SU-DHL-6 (cell line): ENCODE measurements at regions not wholly inside any gene's neighbourhood (a gene's known extent, or its start where the extent isn't known, plus 50 kb on each side); places are given as distances from the start of the nearest gene placed in this dataset.

Experiments
- H2AFZ ChIP-seq: fragments of 200-600 bp; sonication (generic); 2 replicates; pipeline ENCODE4 v1.6.1; 2014; ENCODE audit warnings: low read depth, mild to moderate bottlenecking, moderate library complexity, mixed read lengths, antibody characterized with exemption, low read length; ENCODE audit not compliant: severe bottlenecking
- H3F3A ChIP-seq: fragments of 200-600 bp; shearing (Covaris generic); 2 replicates; pipeline ENCODE4 v1.6.0; 2016; ENCODE audit warnings: antibody characterized with exemption, mild to moderate bottlenecking; ENCODE audit not compliant: insufficient read depth
- H3K27ac ChIP-seq: fragments of 200-600 bp; sonication (generic); 2 replicates; pipeline ENCODE4 v1.5.1; 2016; ENCODE audit warnings: low read depth, mild to moderate bottlenecking, low read length, moderate library complexity, mixed read lengths
- H3K27me3 ChIP-seq: fragments of 200-600 bp; sonication (generic), shearing (Covaris generic); 2 replicates; pipeline ENCODE4 v1.6.0; 2014; ENCODE audit warnings: mild to moderate bottlenecking, low read length
- H3K36me3 ChIP-seq: fragments of 200-600 bp; sonication (generic); 2 replicates; pipeline ENCODE4 v1.6.1; 2014; ENCODE audit warnings: mild to moderate bottlenecking, low read length, mixed read lengths
- H3K4me2 ChIP-seq: fragments of 300-600, 200-600 bp; shearing (Covaris generic), sonication (generic); 2 replicates; pipeline ENCODE4 v1.6.0; 2014; ENCODE audit warnings: low read length, low read depth, mild to moderate bottlenecking; ENCODE audit not compliant: poor library complexity, severe bottlenecking
- H3K4me3 ChIP-seq: fragments of 200-600 bp; sonication (generic); 2 replicates; pipeline ENCODE4 v1.5.1; 2014; ENCODE audit warnings: antibody characterized with exemption, low read length, mild to moderate bottlenecking, mixed read lengths; ENCODE audit not compliant: insufficient read depth, poor library complexity, severe bottlenecking
- H3K79me2 ChIP-seq: fragments of 200-600 bp; sonication (generic); 2 replicates; pipeline ENCODE4 v1.6.1; 2014; ENCODE audit warnings: mild to moderate bottlenecking, low read length, moderate library complexity; ENCODE audit not compliant: insufficient read depth
- H3K9ac ChIP-seq: fragments of 200-600 bp; sonication (generic); 2 replicates; pipeline ENCODE4 v1.7.0; 2014; ENCODE audit warnings: mild to moderate bottlenecking, low read length
- H3K9me2 ChIP-seq: fragments of 200-600 bp; sonication (generic); replicated peaks from 2 replicates; pipeline ENCODE4 v1.6.1; 2014; ENCODE audit warnings: low read length; ENCODE audit not compliant: insufficient read depth
- H3K9me3 ChIP-seq: fragments of 200-600 bp; sonication (generic); 2 replicates; pipeline ENCODE4 v1.6.1; 2014; ENCODE audit warnings: low read length, mixed read lengths; ENCODE audit not compliant: insufficient read depth
- H4K20me1 ChIP-seq: fragments of 200-600 bp; sonication (generic); 2 replicates; pipeline ENCODE4 v1.6.1; 2014; ENCODE audit warnings: low read depth, mild to moderate bottlenecking, antibody characterized with exemption, low read length, moderate library complexity, mixed read lengths
- CTCF ChIP-seq: fragments of 200-600 bp; sonication (generic); IDR thresholded peaks from one replicate; pipeline ENCODE4 v1.5.1; 2017; ENCODE audit warnings: antibody characterized with exemption, mild to moderate bottlenecking, low read length, moderate library complexity; ENCODE audit not compliant: insufficient read depth, poor library complexity, severe bottlenecking
- EZH2phosphoT487 ChIP-seq: fragments of 200-600 bp; sonication (generic), shearing (Covaris generic); conservative IDR thresholded peaks from 2 replicates; pipeline ENCODE4 v1.6.1; 2018; ENCODE audit warnings: mild to moderate bottlenecking, antibody characterized with exemption, low read length, moderate library complexity, mixed read lengths

- Histone ChIP-seq H3K9me3 (no peaks in the 10 kb centered on the region), H3K36me3 (no peaks in the 10 kb centered on the region), H3K9ac (no peak overlapping the region), H3K9me2 (no peaks in the 10 kb centered on the region), H3K27ac (no peak overlapping the region), H3K4me3 (no peak overlapping the region), H4K20me1 (no peaks in the 10 kb centered on the region), H3K27me3 (no peaks in the 10 kb centered on the region), H2AFZ (no peak overlapping the region), H3K79me2 (no peaks in the 10 kb centered on the region), H3K4me2 (no peak overlapping the region), H3F3A (no peaks in the 10 kb centered on the region)
- TF ChIP-seq CTCF (no peak), EZH2phosphoT487 (no peak)
These were observed 168.8 kb upstream of the NDN start for GRCh38 chr15:23855947-23856346.

- H4K20me1 ChIP-seq: no peaks in the 10 kb centered on the region
- no peaks in the 10 kb centered on the region for H3K9me2 ChIP-seq
- H3K36me3 ChIP-seq: no peaks in the 10 kb centered on the region
- TF ChIP-seq CTCF (peak; percentile 50), EZH2phosphoT487 (no peak)
- H3K4me3 ChIP-seq: no peak overlapping the region
- no peaks in the 10 kb centered on the region for H3F3A ChIP-seq
- no peak overlapping the region for H2AFZ ChIP-seq
- H3K9ac ChIP-seq: no peak overlapping the region
- H3K27ac ChIP-seq: no peak overlapping the region
- H3K4me2 ChIP-seq: no peak overlapping the region
- H3K79me2 ChIP-seq: no peaks in the 10 kb centered on the region
- H3K9me3 ChIP-seq: no peaks in the 10 kb centered on the region
- H3K27me3 ChIP-seq: no peaks in the 10 kb centered on the region
These were observed 170.0 kb upstream of the NDN start for GRCh38 chr15:23857028-23857641.

- H3F3A ChIP-seq: no peaks in the 10 kb centered on the region
- no peaks in the 10 kb centered on the region for H3K9me3 ChIP-seq
- H3K4me3 ChIP-seq: no peak overlapping the region
- no peaks in the 10 kb centered on the region for H3K9me2 ChIP-seq
- H3K9ac ChIP-seq: no peak overlapping the region
- H3K79me2 ChIP-seq: no peaks in the 10 kb centered on the region
- H4K20me1 ChIP-seq: no peaks in the 10 kb centered on the region
- TF ChIP-seq EZH2phosphoT487 (no peak), CTCF (no peak)
- H3K27ac ChIP-seq: no peak overlapping the region
- H3K4me2 ChIP-seq: no peak overlapping the region
- no peak overlapping the region for H2AFZ ChIP-seq
- no peaks in the 10 kb centered on the region for H3K36me3 ChIP-seq
- no peaks in the 10 kb centered on the region for H3K27me3 ChIP-seq
These were observed 171.9 kb upstream of the NDN start for GRCh38 chr15:23859008-23859407.
